RCC 7860 (cell line): ENCODE measurements at regions not wholly inside any gene's neighbourhood (a gene's known extent, or its start where the extent isn't known, plus 50 kb on each side); places are given as distances from the start of the nearest gene placed in this dataset.

Experiments used
- DNase-seq: peaks from one replicate; pipeline ENCODE4 v3.0.0-alpha.2; 2015; ENCODE audit warnings: low spot score
- FAIRE-seq: peaks from 2 replicates; lab custom pipeline; 2012; peaks lifted over from hg19 to GRCh38; lab: Jason Lieb, UNC

DNA sequence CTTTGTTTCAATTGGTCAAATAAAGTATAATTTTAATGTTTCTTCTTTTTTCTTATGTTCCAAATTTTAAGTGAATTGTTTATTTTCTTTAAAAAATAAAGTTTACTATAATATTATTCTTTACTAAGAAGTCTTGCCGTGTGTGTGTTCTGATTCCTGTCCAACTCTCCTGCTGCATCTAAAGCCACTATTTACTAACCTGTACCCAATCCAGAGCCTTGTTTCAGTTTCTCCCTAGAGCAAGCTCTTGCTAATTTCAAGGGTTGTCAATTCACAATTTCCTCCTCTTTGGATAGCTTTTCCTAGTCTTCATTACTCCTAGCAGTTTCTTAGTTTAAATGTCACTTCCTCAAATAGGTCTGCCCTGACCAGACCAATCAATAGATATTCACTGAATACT, 314.9 kb upstream of the SEMA3A start:
- no peak for FAIRE-seq
- no peak for DNase-seq

DNA sequence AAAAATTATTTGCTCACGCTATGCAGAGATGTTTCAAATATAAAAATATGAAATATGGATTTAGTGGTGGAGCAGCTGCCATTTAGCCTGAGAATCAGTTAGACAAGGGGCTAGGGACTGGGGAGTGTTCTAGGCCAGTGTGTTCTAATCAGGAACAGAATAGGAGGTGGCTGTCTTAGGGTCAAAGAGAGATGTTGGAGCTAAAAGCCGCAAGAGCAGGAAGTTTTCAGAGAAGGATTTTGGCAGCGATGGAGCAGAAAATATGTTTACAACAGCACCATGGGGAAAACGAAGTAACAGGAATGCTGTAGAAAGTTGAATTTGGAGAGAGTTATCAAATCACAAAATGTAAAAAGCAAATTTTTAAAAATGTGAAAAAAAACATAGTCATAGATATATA, 314.0 kb upstream of the SEMA3A start:
- DNase-seq (no peak), FAIRE-seq (no peak)

DNA sequence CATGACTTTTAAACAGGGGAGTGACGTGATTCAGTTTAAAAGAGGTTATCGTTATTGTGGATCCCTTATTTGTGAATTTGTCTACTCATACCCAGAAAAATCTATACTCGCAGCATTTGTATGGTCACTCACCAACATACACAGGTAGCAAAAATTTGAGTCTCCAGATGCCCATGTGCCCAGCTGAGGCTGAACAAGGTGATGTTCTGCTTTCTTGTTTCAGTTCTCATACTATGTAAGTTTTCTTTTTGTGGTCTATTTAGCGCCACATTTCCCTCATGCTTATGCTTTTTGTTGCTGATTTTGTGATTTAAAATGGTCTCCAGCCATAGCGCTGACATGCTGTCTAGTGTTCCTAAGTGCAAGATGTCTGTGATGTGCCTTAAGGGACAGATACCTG, 312.9 kb upstream of the SEMA3A start:
- FAIRE-seq, result no peak
- DNase-seq, result no peak

DNA sequence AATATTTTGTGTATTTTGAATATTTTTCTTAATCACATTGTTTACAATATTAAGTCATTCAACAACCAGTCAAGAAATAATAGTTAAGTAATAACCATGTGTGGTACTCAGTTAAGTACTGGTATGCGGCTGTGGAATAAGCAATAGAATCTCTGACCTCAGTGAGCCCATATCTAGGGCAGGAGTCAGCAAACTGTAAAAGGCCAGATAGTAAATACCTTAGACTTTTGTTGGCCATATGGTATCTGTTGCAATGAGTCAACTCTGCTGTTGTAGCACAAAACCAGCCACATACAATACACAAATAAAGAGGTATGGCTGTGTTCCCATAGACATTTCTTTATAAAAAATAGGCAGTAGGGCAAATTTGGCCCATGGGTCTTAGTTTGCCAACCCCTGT, 311.6 kb upstream of the SEMA3A start:
- DNase-seq (no peak), FAIRE-seq (no peak)

DNA sequence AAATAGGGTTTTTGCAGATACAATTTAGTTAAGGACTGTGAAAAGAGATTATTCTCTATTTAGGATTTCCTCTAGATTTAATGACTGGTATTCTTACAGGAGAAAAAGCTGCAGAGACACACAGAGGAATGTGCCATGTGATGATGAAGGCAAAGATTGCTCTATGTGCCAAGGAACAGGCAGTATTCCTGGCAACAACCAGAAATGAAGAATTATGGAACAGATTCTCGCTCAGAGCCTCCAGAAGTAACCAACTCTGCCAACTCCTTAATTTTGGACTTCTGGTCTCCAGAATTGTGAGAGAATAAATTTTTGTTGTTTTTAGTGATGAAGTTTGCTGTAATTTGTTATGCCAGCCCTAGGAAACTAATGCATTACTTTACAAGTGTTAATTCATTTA, 307.6 kb upstream of the SEMA3A start:
- FAIRE-seq, result no peak

DNA sequence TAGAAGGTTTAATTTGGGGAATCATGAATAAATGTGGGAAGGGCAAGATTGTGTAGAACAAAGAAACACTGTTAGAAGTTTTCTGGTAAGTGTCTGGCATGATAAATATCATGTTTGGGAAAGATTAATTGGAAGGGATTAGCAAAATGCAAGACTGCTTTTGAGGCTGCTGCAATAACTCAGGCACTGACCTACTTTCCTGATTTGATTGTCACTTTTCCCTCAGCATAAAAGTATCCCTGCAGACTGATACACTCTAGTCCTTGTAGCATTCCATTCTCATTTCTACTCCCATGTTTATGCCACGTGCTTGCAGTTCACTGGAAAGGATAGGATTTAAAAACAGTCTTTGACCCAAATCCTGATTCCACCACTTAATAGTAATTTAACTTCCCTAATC, 303.3 kb upstream of the SEMA3A start:
- DNase-seq, result no peak
- no peak for FAIRE-seq

More for the DNA sequence above, 307.6 kb upstream of the SEMA3A start:
- DNase-seq, result no peak

DNA sequence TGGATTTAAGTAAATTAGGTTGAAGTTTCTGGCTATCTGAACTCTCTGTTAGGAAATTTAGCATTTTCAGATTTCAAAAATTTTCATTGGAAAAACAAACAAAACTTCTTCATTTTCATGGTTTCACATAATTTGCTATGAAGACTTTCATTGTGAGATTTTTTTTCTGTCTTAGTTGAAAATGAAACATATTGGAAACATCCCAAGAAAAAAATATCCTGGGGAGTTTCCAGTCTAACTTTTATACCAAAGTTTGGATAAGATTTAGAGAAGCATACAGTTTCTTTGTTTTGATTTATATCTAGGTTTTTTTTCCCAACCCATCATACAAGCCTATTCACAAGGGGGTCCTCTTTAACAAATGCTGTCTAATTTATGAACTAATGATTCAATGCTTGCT, 300.5 kb upstream of the SEMA3A start:
- no peak for DNase-seq

DNA sequence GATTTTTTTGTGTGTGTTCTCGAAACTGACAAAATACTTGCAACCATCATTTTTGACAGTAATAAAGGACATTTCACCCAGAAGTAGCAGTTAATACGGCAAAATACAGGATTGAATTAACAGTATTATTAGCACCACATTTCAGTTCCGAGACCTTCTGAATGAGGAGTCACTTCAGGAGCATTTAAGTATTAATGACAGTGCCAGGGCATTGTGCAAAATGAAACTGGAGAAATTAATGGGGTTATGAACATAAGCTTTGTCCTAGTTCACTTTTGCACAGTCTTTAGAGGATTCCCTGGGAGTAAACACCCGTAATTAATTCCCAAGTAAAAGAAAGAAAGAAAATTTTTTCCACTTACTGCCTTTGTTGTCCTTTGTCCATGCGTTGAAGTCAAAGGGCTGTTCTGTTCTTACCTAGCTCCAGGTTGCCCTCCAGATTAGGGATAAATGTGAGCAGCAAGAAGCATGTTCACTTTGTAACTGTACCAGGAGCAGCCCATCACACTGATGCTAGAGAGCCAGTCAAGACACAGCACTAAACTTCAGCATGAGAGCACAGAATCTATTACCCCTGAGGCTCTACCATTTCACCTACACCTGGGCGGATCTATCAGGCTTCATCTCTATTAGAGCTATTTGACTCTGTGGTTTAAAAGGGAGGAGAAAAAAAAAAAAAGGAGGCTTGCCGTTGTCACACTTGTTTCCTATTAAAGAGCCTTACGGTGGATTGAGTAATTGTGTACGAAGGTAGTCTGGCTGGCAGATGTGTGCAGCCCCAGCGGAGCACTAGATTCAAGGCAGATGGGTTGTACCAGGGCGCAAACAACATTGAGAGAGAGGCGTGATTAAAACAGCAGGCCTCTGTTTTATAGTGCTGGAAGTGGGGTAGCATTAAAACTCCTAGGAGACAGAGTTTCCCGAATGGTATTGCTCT, 297.8 kb upstream of the SEMA3A start:
- DNase-seq (no peak), FAIRE-seq (no peak)

More for the DNA sequence above, 300.5 kb upstream of the SEMA3A start:
- FAIRE-seq, result no peak

DNA sequence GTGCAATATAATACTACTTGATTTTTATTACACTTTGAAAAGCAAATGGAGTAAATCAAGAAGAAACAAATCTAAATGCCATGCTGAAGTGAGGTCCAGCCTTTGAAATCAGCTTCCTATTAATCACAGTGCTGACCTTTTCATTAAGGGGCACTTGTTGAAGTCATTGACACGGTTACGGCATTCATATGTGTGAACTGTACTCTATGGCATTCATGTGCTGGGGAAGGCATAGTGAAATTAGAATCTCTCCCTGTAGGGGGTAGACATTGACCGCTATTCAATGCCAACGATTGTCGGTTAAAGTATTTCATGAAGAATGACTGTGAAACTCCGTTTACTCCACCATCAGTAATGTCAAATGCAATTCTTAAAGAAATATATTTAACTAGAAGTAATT, 296.1 kb upstream of the SEMA3A start:
- FAIRE-seq (no peak), DNase-seq (no peak)

DNA sequence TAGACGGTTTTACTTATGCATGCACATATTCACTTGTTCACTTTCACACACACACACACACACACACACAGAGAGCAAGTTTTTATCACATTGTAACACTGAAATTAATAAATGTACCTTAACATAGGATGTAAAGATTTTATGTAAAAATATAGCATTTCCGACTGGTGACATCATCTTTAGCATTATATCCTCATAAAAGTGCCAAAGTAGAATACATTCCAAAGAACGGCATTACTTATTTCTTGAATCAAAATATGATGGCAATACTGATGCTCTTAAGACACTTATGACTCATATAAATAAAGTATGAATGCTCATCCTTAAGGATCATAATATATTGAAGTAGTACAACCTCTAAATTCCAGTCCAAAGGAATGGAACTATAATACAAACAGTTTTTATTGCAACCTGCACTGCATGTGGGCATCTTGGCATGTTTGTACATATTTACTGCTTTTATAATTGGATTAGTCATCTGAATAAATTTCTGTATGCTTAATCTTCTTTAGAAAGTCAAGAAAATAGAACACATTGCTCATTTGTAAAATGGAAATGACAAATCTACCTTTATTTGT, 290.0 kb upstream of the SEMA3A start:
- FAIRE-seq, result no peak

DNA sequence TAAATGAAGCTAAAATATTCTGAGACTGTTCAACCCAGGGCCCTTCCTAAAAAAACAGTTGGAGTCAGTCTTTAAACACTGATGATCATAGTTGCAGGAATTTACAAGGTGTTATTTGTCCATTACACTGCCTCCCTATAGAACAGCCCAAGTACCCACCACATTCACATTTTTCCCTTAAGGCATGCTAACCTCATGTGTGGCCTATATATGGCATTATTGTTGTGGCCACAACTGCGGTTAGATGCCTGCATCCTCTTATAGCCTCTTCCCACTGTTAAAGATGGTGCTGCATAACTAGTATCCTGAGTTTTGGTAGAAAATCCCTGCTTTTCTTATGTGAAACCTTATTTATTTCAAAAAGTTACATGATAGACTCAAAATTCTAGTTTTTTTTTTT, 287.9 kb upstream of the SEMA3A start:
- FAIRE-seq (no peak), DNase-seq (no peak)

More for the DNA sequence above, 290.0 kb upstream of the SEMA3A start:
- DNase-seq, result no peak

DNA sequence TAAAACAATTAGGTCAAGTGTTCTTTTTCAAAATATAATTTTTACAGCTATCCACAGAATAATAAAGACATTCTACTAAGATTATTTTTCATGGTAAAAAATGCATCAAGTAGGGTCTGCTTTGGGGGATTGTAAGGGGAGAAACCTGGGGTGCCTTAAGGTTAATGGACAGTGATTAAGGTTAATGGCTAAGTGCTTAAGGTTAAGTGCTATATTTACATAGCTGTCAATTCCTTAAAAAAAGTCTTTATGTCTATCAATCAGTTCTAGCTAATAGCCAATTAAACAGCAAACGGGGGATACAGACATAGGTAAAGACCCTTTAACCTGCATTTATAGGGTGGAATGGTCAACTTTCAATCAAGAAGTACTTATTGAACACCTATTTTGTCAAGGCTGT, 284.5 kb upstream of the SEMA3A start:
- FAIRE-seq, result no peak
- DNase-seq, result no peak

DNA sequence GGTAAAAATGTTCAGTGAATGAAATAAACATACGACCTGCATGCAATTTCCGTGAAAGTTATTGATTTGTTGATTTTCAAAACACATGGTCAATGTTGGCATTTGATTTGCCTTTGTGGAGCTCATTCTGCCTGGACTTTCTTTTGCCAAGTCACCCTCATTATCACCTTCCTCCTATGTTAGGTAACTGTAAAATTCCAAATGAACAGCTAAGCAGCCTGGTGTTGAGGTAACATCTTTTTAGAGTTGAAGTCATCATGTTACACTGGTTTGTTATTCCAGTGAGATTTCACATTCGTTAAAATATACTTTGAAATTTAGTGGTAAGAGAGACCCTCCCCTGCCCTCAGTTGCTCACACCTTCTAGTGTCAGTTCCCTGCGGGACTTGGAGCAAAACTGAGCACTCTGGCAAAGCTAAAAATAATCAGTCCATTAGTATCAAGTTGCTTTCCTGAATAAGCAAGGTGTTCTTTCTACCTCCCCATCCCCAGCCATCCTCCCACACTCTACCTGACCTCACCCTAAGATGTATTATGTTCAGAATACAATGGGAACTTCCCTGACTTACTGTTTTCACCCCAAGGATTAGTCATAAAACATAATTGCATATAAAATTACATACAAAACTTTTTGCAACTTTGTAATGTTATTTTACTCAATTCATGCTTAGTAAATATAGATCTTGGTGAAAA, 283.3 kb upstream of the SEMA3A start:
- no peak for FAIRE-seq
- no peak for DNase-seq

DNA sequence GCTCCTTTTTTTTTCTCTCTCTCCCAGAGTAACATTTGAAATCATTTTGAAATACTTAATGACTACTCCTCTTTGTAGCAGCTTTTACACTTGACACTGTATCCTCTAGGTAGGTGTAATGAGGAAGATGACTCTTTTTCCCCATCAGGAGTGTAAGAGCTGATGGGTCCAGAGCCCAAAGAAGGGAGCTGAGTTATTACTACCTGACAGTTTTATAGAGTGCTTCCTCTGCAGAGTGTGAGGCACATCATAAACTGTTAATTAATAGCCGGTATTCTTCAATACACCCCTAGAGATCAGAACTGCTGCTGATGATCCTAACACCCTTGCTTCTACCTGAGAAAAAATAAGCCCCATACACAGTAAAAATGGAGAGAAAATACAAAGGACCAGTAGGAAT, 279.8 kb upstream of the SEMA3A start:
- DNase-seq (no peak), FAIRE-seq (no peak)

DNA sequence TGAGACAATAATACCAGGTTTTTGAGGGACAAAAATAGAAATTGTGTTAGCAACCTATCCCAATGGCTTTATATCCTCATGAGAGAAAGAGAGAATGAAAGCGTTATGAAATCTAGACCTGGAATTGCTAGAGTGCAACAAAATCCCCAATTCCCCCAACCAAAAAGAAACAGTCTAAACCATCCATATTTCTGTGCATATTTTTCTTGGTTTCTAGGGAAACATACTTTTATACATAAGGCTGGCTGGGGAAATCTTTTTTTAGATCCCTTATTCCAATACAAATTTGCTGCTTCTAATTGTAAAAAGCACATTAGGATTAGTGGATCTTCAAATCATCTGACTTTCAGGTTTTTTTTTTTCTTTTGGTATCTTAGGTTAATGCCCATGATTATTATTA, 277.0 kb upstream of the SEMA3A start:
- FAIRE-seq (no peak), DNase-seq (no peak)

DNA sequence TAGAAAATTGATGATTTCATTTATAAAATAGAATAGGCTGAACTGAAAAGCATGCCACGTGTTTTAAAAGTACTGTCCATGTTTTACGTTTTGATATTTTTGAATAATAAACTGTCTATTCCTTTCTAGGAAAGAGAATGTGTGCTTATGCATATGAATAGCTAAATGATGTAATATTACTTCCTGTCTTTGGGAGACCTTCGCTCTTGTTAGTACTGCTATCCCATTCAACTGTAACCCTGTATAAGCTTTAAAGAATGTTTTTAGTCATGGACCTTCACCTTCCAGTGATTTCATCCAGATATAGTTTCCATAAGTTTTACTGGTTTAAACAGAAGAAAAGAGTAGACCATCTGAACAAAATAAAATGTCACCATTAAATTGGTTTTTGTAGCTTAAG, 274.4 kb upstream of the SEMA3A start:
- DNase-seq (peak; percentile 38), FAIRE-seq (no peak)

DNA sequence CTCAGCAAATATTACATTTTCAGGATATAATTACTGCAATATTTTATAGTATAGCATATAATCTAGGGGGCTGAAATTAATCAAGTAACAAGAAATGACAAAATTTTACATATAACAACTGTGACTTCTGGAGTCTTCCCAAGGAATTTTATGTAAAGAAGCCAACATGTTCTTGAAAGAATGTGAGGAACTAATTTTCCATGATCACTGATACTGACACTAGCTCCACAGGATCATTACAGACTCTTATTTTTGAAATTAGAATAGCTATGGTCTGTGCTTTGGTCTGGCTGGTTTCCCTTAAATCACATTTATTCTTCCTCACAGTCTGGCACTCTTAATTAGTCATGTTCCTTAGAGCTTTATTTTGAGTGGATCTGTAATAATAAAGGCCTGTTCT, 267.7 kb upstream of the SEMA3A start:
- DNase-seq (no peak), FAIRE-seq (no peak)

DNA sequence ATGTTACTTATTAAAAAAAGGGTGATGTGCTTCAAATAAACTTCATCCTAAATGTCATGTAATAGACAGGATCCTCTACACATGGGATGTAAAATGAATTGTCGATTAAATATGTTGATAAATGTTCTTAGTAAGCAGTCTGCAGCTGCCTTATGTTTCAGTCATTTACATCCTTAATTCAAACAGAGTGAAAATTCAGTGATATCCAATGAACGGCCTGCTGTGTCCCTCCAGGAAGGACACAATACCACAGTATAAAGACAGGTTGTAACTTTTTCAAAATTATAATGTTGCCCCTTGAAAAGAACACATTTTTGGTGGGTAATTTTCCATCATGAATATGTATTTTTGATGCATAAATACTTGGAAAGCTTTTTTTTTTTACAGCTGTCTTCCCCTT, 266.5 kb upstream of the SEMA3A start:
- FAIRE-seq (no peak), DNase-seq (no peak)

DNA sequence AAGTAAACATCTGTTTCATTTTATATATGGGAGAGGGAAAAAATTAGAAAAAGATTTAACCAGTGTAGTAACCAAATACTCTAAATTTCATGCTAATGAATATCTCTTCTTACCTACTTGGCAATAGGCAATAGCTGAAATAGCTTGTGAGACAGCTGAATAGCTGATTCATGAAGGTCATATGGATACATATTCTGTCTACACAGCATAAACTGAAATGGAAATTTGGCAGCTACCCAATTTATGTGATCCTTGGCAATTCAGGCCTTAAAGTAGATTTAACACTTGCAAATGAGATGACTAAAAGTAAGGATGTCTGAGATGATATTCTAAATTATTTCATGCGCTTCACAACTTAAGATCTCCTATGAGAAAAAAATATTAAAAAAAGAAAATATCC, 261.2 kb upstream of the SEMA3A start:
- FAIRE-seq (no peak), DNase-seq (no peak)

DNA sequence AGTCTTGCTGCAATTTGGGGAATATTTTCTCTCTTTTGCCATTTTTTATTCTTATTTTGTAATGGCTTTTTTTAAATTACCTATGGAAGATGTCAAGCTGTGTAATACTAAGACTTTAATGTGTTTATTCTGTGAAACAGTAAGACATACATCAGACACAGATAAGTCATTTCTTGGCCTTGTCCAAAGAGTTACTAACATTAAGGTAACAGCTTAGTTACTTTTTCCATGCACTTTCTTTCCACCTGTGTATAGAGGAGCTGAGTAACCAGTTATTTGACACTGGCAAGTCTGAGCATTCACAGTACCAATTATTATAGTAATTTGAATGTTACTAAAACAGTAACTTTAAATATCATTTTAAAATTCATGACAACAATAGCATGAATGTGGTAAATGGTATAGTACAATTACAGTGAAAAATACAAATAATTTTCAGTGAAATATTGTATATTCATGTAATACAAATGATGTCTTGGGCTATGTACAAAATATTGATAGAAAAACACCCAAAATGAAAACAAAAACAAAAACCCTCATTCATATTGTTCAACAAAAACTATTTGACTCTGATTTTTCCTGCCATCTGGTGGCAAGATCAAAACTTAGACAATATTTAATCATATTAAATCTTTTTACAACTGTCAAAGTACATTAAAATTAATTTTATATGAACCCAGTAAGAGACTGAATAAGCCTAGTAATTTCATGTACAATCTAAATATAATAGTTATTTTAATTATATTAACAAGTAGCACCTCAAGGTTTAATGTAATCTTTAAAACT, 259.8 kb upstream of the SEMA3A start:
- FAIRE-seq (peak; percentile 80), DNase-seq (no peak)

DNA sequence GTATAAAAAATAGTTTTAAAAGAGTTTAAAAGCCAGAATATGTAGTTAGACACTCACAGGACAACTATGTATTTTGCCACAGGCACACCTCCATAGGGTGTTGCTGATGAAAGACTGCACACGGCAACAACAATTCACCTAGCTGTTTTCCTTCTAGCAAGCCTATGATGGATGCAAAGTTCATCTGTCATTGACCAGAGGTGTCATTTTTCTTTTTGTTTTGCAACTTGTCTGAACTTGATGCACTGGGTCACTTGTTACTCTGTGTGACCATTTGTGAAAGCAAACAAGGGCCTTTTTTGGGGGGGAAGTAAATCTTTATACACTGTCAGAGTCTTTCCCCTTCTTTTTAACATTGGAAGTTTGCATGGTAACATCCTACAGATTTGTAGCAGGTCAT, 258.0 kb upstream of the SEMA3A start:
- FAIRE-seq (no peak), DNase-seq (no peak)
